ENCODE measurements at regions not wholly inside any gene's neighbourhood (a gene's known extent, or its start where the extent isn't known, plus 50 kb on each side); places are given as distances from the start of the nearest gene placed in this dataset.

DNA sequence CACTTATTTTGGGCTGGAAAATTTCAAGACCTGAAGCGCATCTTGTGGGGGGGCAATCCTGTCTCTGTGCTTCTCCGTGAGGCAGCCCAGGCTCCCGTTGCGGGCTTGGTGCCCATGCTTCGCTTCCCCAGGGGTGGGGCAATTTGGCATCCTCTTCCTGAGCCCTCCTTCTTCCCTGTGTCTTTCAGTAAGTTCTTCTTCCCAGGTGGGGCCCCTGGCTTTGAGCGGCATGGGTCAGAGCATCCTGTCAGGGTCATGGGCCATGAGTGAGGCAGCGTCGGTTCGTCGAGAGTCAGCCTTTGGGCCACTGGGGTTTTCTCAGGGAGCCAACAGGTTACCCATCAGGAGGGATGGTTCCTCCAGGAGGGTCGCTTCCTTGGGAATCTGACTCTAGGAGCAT is 200.7 kb downstream of the UBE3A start:
- Histone ChIP-seq H3K4me3 (no peak overlapping the region), H3K27me3 (no peaks in the 10 kb centered on the region), H3K9me3 (replicated peaks in 1 of 3) (no peaks in the 10 kb centered on the region), H3K27ac (no peak overlapping the region), H3K36me3 (replicated peaks in 1 of 2) (no peaks in the 10 kb centered on the region), H3K4me1 (replicated peaks in 1 of 2) (no peaks in the 10 kb centered on the region)
- WGBS, 4 donors = 86 to 93% (median 91%) methylated on average over 5 to 11 of the region's 11 CpGs
- no peak for DNase-seq
- intact Hi-C loops (cut with DNase I) = no loop called here
- TF ChIP-seq POLR2A (IDR thresholded peaks at IDR 0.05) = no peak
- TF ChIP-seq, protein P1, sequence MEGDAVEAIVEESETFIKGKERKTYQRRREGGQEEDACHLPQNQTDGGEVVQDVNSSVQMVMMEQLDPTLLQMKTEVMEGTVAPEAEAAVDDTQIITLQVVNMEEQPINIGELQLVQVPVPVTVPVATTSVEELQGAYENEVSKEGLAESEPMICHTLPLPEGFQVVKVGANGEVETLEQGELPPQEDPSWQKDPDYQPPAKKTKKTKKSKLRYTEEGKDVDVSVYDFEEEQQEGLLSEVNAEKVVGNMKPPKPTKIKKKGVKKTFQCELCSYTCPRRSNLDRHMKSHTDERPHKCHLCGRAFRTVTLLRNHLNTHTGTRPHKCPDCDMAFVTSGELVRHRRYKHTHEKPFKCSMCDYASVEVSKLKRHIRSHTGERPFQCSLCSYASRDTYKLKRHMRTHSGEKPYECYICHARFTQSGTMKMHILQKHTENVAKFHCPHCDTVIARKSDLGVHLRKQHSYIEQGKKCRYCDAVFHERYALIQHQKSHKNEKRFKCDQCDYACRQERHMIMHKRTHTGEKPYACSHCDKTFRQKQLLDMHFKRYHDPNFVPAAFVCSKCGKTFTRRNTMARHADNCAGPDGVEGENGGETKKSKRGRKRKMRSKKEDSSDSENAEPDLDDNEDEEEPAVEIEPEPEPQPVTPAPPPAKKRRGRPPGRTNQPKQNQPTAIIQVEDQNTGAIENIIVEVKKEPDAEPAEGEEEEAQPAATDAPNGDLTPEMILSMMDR (IDR thresholded peaks at IDR 0.05) = no peak

DNA sequence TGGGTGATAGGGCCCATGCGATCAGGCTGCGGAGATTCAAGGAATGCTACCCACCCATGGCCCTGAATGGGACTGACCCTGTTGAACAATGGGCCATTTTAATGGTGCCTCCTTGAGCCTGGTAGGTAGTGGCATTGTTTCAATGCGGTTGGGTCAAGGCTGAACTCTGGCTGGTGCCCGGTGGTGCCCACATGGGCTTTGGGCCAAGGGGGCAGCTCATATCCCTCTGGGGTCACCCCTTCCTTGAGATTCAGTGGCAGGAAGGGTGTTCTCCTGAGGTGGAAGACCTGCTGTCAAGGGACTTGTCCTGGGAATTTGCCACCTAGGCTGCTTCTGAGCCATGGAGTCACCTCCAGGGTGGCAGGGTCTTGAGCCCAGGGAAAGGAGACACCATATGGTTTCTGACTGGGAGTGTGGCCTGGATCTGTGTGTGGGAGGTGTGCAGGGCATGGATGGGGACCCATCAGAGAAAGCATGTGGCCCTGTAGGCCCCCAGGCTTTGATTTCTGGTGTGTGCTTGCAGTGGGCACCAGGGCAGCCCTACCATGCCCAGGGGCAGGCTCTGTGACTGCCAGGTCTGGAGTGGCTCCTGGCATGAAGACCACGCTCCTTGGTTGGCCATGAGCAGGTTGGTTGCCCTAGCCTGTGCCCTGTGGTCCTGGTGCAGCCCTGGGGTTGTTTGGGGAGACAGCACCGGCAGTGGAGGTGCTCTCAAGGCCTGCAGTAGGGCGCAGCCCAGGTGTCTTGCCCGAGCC is 199.9 kb downstream of the UBE3A start:
- Histone ChIP-seq H3K4me3 (no peak overlapping the region), H3K36me3 (replicated peaks in 1 of 2) (no peaks in the 10 kb centered on the region), H3K4me1 (replicated peaks in 1 of 2) (no peaks in the 10 kb centered on the region), H3K27ac (no peak overlapping the region), H3K27me3 (no peaks in the 10 kb centered on the region), H3K9me3 (replicated peaks in 1 of 3) (no peaks in the 10 kb centered on the region)
- 80 to 94% (median 87%) methylated on average over 2 to 8 of the region's 8 CpGs for WGBS, 4 donors
- intact Hi-C loops (cut with DNase I) = no loop called here
- no peak for DNase-seq
- TF ChIP-seq POLR2A (IDR thresholded peaks at IDR 0.05) = no peak
- TF ChIP-seq, protein P1 (IDR thresholded peaks at IDR 0.05) = no peak

DNA sequence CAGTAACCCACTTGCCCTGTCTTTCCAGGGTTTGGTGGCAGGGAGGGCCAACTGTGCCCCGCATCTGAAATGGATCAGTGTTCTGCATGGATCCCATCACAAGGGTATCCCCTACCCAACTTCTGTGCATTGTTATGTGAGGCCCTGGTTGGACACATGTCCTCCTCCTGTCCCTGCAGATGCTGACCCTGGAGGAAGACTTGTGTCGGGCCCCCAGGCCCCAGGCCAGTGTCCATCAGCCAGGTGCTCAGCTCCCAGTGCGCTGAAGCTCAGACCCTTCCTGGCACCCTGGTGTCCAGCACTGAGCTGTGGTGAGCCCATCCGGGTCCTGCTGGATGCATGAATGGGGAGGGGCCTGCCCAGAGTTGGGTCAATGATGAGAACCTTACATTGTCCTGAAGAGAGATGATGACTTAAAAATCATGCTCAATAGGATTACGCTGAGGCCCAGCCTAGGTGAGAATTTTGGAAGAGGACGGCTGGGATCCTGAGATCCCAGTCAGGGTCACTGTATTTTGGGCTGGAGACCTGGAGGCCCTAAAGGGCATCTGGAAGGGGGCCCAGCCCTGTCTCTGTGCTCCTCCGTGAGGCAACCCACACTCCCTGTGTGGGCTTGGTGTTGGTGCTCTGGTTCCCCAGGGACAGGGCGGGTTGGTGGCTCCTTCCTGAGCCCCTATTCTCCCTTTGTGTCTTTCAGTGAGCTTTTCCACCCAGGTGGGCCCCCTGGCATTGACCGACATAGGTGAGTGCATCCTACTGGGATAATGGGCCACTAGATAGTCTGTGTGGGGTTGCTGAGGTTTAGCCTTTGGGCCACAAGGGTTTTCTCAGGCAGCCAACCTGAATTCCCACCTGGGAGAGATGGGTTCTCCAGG is 199.1 kb downstream of the UBE3A start:
- WGBS, 4 donors = 77 to 89% (median 85%) methylated on average over 8 to 9 of the region's 9 CpGs
- Histone ChIP-seq H3K27ac (no peak overlapping the region), H3K4me3 (no peak overlapping the region), H3K9me3 (replicated peaks in 1 of 3) (no peaks in the 10 kb centered on the region), H3K27me3 (no peaks in the 10 kb centered on the region), H3K36me3 (replicated peaks in 1 of 2) (no peaks in the 10 kb centered on the region), H3K4me1 (replicated peaks in 1 of 2) (no peaks in the 10 kb centered on the region)
- intact Hi-C loops (cut with DNase I) = no loop called here
- peak in 2 of 7 donors; percentile 1 to 3 for DNase-seq
- no peak for TF ChIP-seq POLR2A (IDR thresholded peaks at IDR 0.05)
- TF ChIP-seq, protein P1 (IDR thresholded peaks at IDR 0.05) = no peak

DNA sequence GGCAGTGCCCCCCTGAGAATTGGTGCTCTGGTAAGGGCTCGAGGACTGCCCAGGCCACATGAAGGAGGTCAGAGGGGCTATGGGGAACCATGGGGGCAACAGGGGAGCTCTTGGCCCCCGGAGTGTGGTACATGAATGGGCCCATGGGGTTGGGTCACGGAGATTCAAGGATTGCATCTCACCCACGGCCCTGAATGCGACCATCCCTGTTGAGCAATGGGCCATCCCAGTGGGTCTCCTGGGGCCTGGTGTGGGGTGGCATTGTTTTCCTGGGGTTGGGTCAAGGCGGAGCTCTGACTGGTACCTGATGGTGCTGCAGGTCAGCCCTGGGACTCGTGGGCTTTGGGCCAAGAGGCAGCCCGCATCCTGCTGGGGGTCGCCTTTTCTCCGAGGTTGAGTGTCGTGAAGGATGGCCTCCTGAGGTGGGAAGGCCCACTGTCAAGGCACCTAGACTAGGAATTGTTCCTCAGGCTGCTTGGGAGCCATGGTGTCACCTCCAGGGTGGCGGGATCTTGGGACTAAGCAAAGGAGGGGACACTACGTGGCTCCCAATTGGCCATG is 198.3 kb downstream of the UBE3A start:
- Histone ChIP-seq H3K27me3 (no peaks in the 10 kb centered on the region), H3K4me3 (no peak overlapping the region), H3K4me1 (replicated peaks in 1 of 2) (no peaks in the 10 kb centered on the region), H3K9me3 (replicated peaks in 1 of 3) (no peaks in the 10 kb centered on the region), H3K36me3 (replicated peaks in 1 of 2) (no peaks in the 10 kb centered on the region), H3K27ac (no peak overlapping the region)
- no peak for TF ChIP-seq POLR2A (IDR thresholded peaks at IDR 0.05)
- TF ChIP-seq, protein P1 (IDR thresholded peaks at IDR 0.05) = no peak
- 77 to 83% (median 81%) methylated on average over 3 to 13 of the region's 13 CpGs for WGBS, 4 donors
- DNase-seq = peak in 3 of 7 donors; percentile 1 to 31 (median 9)
- intact Hi-C loops (cut with DNase I) = no loop called here
